ENCODE measurements at regions not wholly inside any gene's neighbourhood (a gene's known extent, or its start where the extent isn't known, plus 50 kb on each side); places are given as distances from the start of the nearest gene placed in this dataset.

GRCh38 chr17:74015316-74015715 is 188.2 kb upstream of the RPL38 start:
- Histone ChIP-seq H3K4me1 (ENCODE audit: low read depth) (no peaks in the 10 kb centered on the region), H3K36me3 (ENCODE audit: low read depth) (no peaks in the 10 kb centered on the region), H3K4me3 (no peak overlapping the region), H3K9me3 (no peaks in the 10 kb centered on the region)
- ATAC-seq (no peak), DNase-seq (no peak)
- intact Hi-C loops (cut with DNase I, micrococcal nuclease), result no loop called here
- TF ChIP-seq CTCF (IDR thresholded peaks at IDR 0.05), result no peak

GRCh38 chr17:74015990-74016389 is 187.5 kb upstream of the RPL38 start:
- Histone ChIP-seq H3K4me3 (no peak overlapping the region), H3K36me3 (ENCODE audit: low read depth) (no peaks in the 10 kb centered on the region), H3K4me1 (ENCODE audit: low read depth) (no peaks in the 10 kb centered on the region), H3K9me3 (no peaks in the 10 kb centered on the region)
- DNase-seq (no peak), ATAC-seq (no peak)
- TF ChIP-seq CTCF (IDR thresholded peaks at IDR 0.05), result no peak
- intact Hi-C loops (cut with DNase I, micrococcal nuclease), result no loop called here

GRCh38 chr17:74016461-74016860 is 187.0 kb upstream of the RPL38 start:
- intact Hi-C loops (cut with DNase I, micrococcal nuclease), result no loop called here
- DNase-seq (no peak), ATAC-seq (no peak)

GRCh38 chr17:74017466-74017865 is 186.0 kb upstream of the RPL38 start:
- Histone ChIP-seq H3K4me3 (no peak overlapping the region), H3K9me3 (no peaks in the 10 kb centered on the region), H3K36me3 (ENCODE audit: low read depth) (no peaks in the 10 kb centered on the region), H3K4me1 (ENCODE audit: low read depth) (no peaks in the 10 kb centered on the region)
- intact Hi-C loops (cut with DNase I, micrococcal nuclease), result no loop called here
- no peak for TF ChIP-seq CTCF (IDR thresholded peaks at IDR 0.05)
- ATAC-seq, result no peak
- no peak for DNase-seq

More at GRCh38 chr17:74016461-74016860, 187.0 kb upstream of the RPL38 start:
- no peak for TF ChIP-seq CTCF (IDR thresholded peaks at IDR 0.05)
- H3K4me3 ChIP-seq, result no peak overlapping the region
- no peaks in the 10 kb centered on the region for H3K36me3 ChIP-seq (ENCODE audit: low read depth)
- H3K4me1 ChIP-seq (ENCODE audit: low read depth), result no peaks in the 10 kb centered on the region
- no peaks in the 10 kb centered on the region for H3K9me3 ChIP-seq

GRCh38 chr17:74018115-74018514 is 185.4 kb upstream of the RPL38 start:
- Histone ChIP-seq H3K9me3 (no peaks in the 10 kb centered on the region), H3K36me3 (ENCODE audit: low read depth) (no peaks in the 10 kb centered on the region), H3K4me1 (ENCODE audit: low read depth) (no peaks in the 10 kb centered on the region), H3K4me3 (no peak overlapping the region)
- no peak for DNase-seq
- intact Hi-C loops (cut with DNase I, micrococcal nuclease), result no loop called here
- ATAC-seq, result no peak
- no peak for TF ChIP-seq CTCF (IDR thresholded peaks at IDR 0.05)

- DNase-seq, result no peak
- H3K36me3 ChIP-seq (ENCODE audit: low read depth), result no peaks in the 10 kb centered on the region
- H3K4me3 ChIP-seq, result no peak overlapping the region
- H3K4me1 ChIP-seq (ENCODE audit: low read depth), result no peaks in the 10 kb centered on the region
- no peak for TF ChIP-seq CTCF (IDR thresholded peaks at IDR 0.05)
- H3K9me3 ChIP-seq, result no peaks in the 10 kb centered on the region
- intact Hi-C loops (cut with DNase I, micrococcal nuclease), result no loop called here
- no peak for ATAC-seq
Observed at GRCh38 chr17:74019271-74019670, 184.2 kb upstream of the RPL38 start.
